Neuron (in vitro differentiated cells): ENCODE measurements at regions not wholly inside any gene's neighbourhood (a gene's known extent, or its start where the extent isn't known, plus 50 kb on each side); places are given as distances from the start of the nearest gene placed in this dataset.
"Not testable (repeated sequence)": the region's sequence is repeated elsewhere in the genome, so short reads cannot be mapped to it uniquely, and the experiment has no call there.

Source experiments
- H2AFZ ChIP-seq: one replicate; pipeline ENCODE4 v1.6.1; 2013; ENCODE audit warnings: low read depth, mild to moderate bottlenecking, inconsistent platforms, low read length, moderate library complexity
- H3K27me3 ChIP-seq: one replicate; pipeline ENCODE4 v1.6.1; 2013; ENCODE audit warnings: low read length; ENCODE audit not compliant: insufficient read depth
- H3K36me3 ChIP-seq: one replicate; pipeline ENCODE4 v1.6.1; 2013; ENCODE audit warnings: low read length; ENCODE audit not compliant: insufficient read depth
- H3K4me1 ChIP-seq: one replicate; pipeline ENCODE4 v1.6.1; 2013; ENCODE audit warnings: low read length; ENCODE audit not compliant: insufficient read depth
- H3K4me3 ChIP-seq: 2 replicates; pipeline ENCODE4 v1.5.1; 2013; ENCODE audit warnings: mild to moderate bottlenecking, low read length, moderate library complexity
- H3K9me3 ChIP-seq: one replicate; pipeline ENCODE4 v1.6.1; 2013; ENCODE audit warnings: low read length

- Histone ChIP-seq H3K36me3 (no peaks in the 10 kb centered on the region), H3K4me3 (no peak overlapping the region), H3K27me3 (no peaks in the 10 kb centered on the region), H3K9me3 (no peaks in the 10 kb centered on the region), H3K4me1 (no peaks in the 10 kb centered on the region), H2AFZ (no peak overlapping the region)
Observed at GRCh38 chr1:98575955-98576354, 85.6 kb upstream of the SNX7 start.

- Histone ChIP-seq H3K9me3 (peaks cover 3% of the 10 kb centered on the region), H3K27me3 (no peaks in the 10 kb centered on the region), H3K36me3 (no peaks in the 10 kb centered on the region), H3K4me3 (no peak overlapping the region), H3K4me1 (no peaks in the 10 kb centered on the region), H2AFZ (no peak overlapping the region)
Observed at GRCh38 chr1:98565951-98566350, 95.6 kb upstream of the SNX7 start.

- peaks cover 3% of the 10 kb centered on the region for H3K9me3 ChIP-seq
- no peak overlapping the region for H3K4me3 ChIP-seq
- no peaks in the 10 kb centered on the region for H3K36me3 ChIP-seq
- no peaks in the 10 kb centered on the region for H3K27me3 ChIP-seq
- H3K4me1 ChIP-seq, result peaks cover 4% of the 10 kb centered on the region
- no peak overlapping the region for H2AFZ ChIP-seq
Observed at GRCh38 chr1:98559291-98559690, 102.2 kb upstream of the SNX7 start.

- no peak overlapping the region for H3K4me3 ChIP-seq
- H2AFZ ChIP-seq, result no peak overlapping the region
- peaks cover 5% of the 10 kb centered on the region for H3K4me1 ChIP-seq
Observed at GRCh38 chr1:98557895-98558294, 103.6 kb upstream of the SNX7 start.

GRCh38 chr1:98556521-98557158, 104.9 kb upstream of the SNX7 start:
- H3K27me3 ChIP-seq, result no peaks in the 10 kb centered on the region
- no peaks in the 10 kb centered on the region for H3K36me3 ChIP-seq
- H3K4me1 ChIP-seq, result peaks cover 6% of the 10 kb centered on the region
- no peak overlapping the region for H3K4me3 ChIP-seq
- no peak overlapping the region for H2AFZ ChIP-seq
- no peaks in the 10 kb centered on the region for H3K9me3 ChIP-seq

More at GRCh38 chr1:98557895-98558294, 103.6 kb upstream of the SNX7 start:
- Histone ChIP-seq H3K9me3 (peaks cover 1% of the 10 kb centered on the region), H3K27me3 (no peaks in the 10 kb centered on the region), H3K36me3 (no peaks in the 10 kb centered on the region)

GRCh38 chr1:98555814-98556213, 105.7 kb upstream of the SNX7 start:
- H3K4me1 ChIP-seq, result peaks cover 6% of the 10 kb centered on the region
- H3K9me3 ChIP-seq, result no peaks in the 10 kb centered on the region
- H2AFZ ChIP-seq, result no peak overlapping the region
- no peak overlapping the region for H3K4me3 ChIP-seq
- H3K27me3 ChIP-seq, result no peaks in the 10 kb centered on the region
- H3K36me3 ChIP-seq, result no peaks in the 10 kb centered on the region

- H3K4me1 ChIP-seq, H3K27me3 ChIP-seq, H3K36me3 ChIP-seq, H3K4me3 ChIP-seq, H3K9me3 ChIP-seq: not testable (repeated sequence)
- peak overlapping the region; percentile 36 for H2AFZ ChIP-seq
Observed at GRCh38 chr1:98552576-98553074, 108.9 kb upstream of the SNX7 start.

GRCh38 chr1:98550076-98550475, 111.4 kb upstream of the SNX7 start:
- no peak overlapping the region for H2AFZ ChIP-seq
- H3K4me3 ChIP-seq, result no peak overlapping the region
- H3K4me1 ChIP-seq, result peaks cover 4% of the 10 kb centered on the region
- no peaks in the 10 kb centered on the region for H3K27me3 ChIP-seq
- H3K9me3 ChIP-seq, result no peaks in the 10 kb centered on the region
- no peaks in the 10 kb centered on the region for H3K36me3 ChIP-seq

GRCh38 chr1:98546319-98546718, 115.2 kb upstream of the SNX7 start:
- Histone ChIP-seq H3K27me3 (no peaks in the 10 kb centered on the region), H3K9me3 (no peaks in the 10 kb centered on the region), H2AFZ (no peak overlapping the region), H3K36me3 (no peaks in the 10 kb centered on the region), H3K4me1 (peaks cover 2% of the 10 kb centered on the region), H3K4me3 (no peak overlapping the region)

- no peaks in the 10 kb centered on the region for H3K27me3 ChIP-seq
- H3K4me1 ChIP-seq, result no peaks in the 10 kb centered on the region
- H3K36me3 ChIP-seq, result no peaks in the 10 kb centered on the region
- H3K9me3 ChIP-seq, result no peaks in the 10 kb centered on the region
- H2AFZ ChIP-seq, result no peak overlapping the region
- no peak overlapping the region for H3K4me3 ChIP-seq
Observed at GRCh38 chr1:98538106-98538505, 123.4 kb upstream of the SNX7 start.

- no peak overlapping the region for H2AFZ ChIP-seq
- no peaks in the 10 kb centered on the region for H3K9me3 ChIP-seq
- H3K4me1 ChIP-seq, result no peaks in the 10 kb centered on the region
- H3K27me3 ChIP-seq, result no peaks in the 10 kb centered on the region
- H3K36me3 ChIP-seq, result no peaks in the 10 kb centered on the region
- no peak overlapping the region for H3K4me3 ChIP-seq
Observed at GRCh38 chr1:98523256-98523655, 138.3 kb upstream of the SNX7 start.

GRCh38 chr1:98516306-98516705, 145.2 kb upstream of the SNX7 start:
- H3K4me1 ChIP-seq, result peaks cover 4% of the 10 kb centered on the region
- no peaks in the 10 kb centered on the region for H3K36me3 ChIP-seq
- H3K9me3 ChIP-seq, result no peaks in the 10 kb centered on the region
- no peak overlapping the region for H2AFZ ChIP-seq
- no peaks in the 10 kb centered on the region for H3K27me3 ChIP-seq
- no peak overlapping the region for H3K4me3 ChIP-seq

- no peaks in the 10 kb centered on the region for H3K27me3 ChIP-seq
- no peak overlapping the region for H2AFZ ChIP-seq
- no peak overlapping the region for H3K4me3 ChIP-seq
- peaks cover 4% of the 10 kb centered on the region for H3K4me1 ChIP-seq
- no peaks in the 10 kb centered on the region for H3K36me3 ChIP-seq
- H3K9me3 ChIP-seq, result no peaks in the 10 kb centered on the region
Observed at GRCh38 chr1:98515744-98516143, 145.8 kb upstream of the SNX7 start.

GRCh38 chr1:98512216-98512615, 149.3 kb upstream of the SNX7 start:
- H3K36me3 ChIP-seq, H3K4me3 ChIP-seq, H3K27me3 ChIP-seq, H3K9me3 ChIP-seq, H2AFZ ChIP-seq, H3K4me1 ChIP-seq: not testable (repeated sequence)
